M059J (cell line): ENCODE measurements at regions not wholly inside any gene's neighbourhood (a gene's known extent, or its start where the extent isn't known, plus 50 kb on each side); places are given as distances from the start of the nearest gene placed in this dataset.
"Not testable (repeated sequence)": the region's sequence is repeated elsewhere in the genome, so short reads cannot be mapped to it uniquely, and the experiment has no call there.

Source experiments
- DNase-seq: peaks from one replicate; pipeline ENCODE4 v3.0.0-alpha.2; 2012; ENCODE audit warnings: low read depth

GRCh38 chr13:50129706-50130122 lies 114.5 kb downstream of the KCNRG start:
- DNase-seq: no peak

- DNase-seq: peak; percentile 55
Measured at GRCh38 chr13:50130123-50130946, 115.1 kb downstream of the KCNRG start.

GRCh38 chr13:50131920-50132903 lies 117.0 kb downstream of the KCNRG start:
- DNase-seq: no peak

- DNase-seq: no peak
Measured at GRCh38 chr13:50132904-50133357, 117.7 kb downstream of the KCNRG start.

- DNase-seq: no peak
Measured at GRCh38 chr13:50133358-50133953, 118.2 kb downstream of the KCNRG start.

GRCh38 chr13:50136226-50136625 lies 121.0 kb downstream of the KCNRG start:
- DNase-seq: no peak

GRCh38 chr13:50136678-50137077 lies 121.4 kb downstream of the KCNRG start:
- no peak for DNase-seq

GRCh38 chr13:50139435-50139934 lies 124.2 kb downstream of the KCNRG start:
- DNase-seq: not testable (repeated sequence)

- no peak for DNase-seq
Measured at GRCh38 chr13:50140153-50140552, 124.9 kb downstream of the KCNRG start.

- no peak for DNase-seq
Measured at GRCh38 chr13:50140581-50141374, 125.5 kb downstream of the KCNRG start.

GRCh38 chr13:50141375-50141975 lies 126.2 kb downstream of the KCNRG start:
- no peak for DNase-seq

- peak; percentile 70 for DNase-seq
Measured at GRCh38 chr13:50144246-50145160, 129.3 kb downstream of the KCNRG start.

- peak; percentile 33 for DNase-seq
Measured at GRCh38 chr13:50149214-50149613, 134.0 kb downstream of the KCNRG start.

- peak; percentile 59 for DNase-seq
Measured at GRCh38 chr13:50149932-50150331, 134.7 kb downstream of the KCNRG start.

- DNase-seq: no peak
Measured at GRCh38 chr13:50152224-50152623, 137.0 kb downstream of the KCNRG start.

- DNase-seq: peak; percentile 37
Measured at GRCh38 chr13:50152655-50153309, 137.5 kb downstream of the KCNRG start.

- DNase-seq: no peak
Measured at GRCh38 chr13:50153401-50153800, 138.2 kb downstream of the KCNRG start.

GRCh38 chr13:50153876-50154275 lies 138.6 kb downstream of the KCNRG start:
- no peak for DNase-seq

- DNase-seq: no peak
Measured at GRCh38 chr13:50154697-50155096, 139.5 kb downstream of the KCNRG start.
